Fibroblast of villous mesenchyme (primary cell): ENCODE measurements at regions not wholly inside any gene's neighbourhood (a gene's known extent, or its start where the extent isn't known, plus 50 kb on each side); places are given as distances from the start of the nearest gene placed in this dataset.

ENCODE experiments used
- DNase-seq: peaks from one replicate; pipeline ENCODE4 v3.0.0-alpha.2; 2010; ENCODE audit warnings: low read depth
- H3K4me3 ChIP-seq: 2 replicates; pipeline ENCODE4 v1.5.1; 2011; ENCODE audit warnings: low read depth, mild to moderate bottlenecking, low read length
- TF ChIP-seq, protein P1 (sequence below): IDR thresholded peaks from 2 replicates; pipeline ENCODE4 v1.5.1; 2012; ENCODE audit warnings: low read depth, mild to moderate bottlenecking, low read length; ENCODE audit not compliant: insufficient read depth

DNA sequence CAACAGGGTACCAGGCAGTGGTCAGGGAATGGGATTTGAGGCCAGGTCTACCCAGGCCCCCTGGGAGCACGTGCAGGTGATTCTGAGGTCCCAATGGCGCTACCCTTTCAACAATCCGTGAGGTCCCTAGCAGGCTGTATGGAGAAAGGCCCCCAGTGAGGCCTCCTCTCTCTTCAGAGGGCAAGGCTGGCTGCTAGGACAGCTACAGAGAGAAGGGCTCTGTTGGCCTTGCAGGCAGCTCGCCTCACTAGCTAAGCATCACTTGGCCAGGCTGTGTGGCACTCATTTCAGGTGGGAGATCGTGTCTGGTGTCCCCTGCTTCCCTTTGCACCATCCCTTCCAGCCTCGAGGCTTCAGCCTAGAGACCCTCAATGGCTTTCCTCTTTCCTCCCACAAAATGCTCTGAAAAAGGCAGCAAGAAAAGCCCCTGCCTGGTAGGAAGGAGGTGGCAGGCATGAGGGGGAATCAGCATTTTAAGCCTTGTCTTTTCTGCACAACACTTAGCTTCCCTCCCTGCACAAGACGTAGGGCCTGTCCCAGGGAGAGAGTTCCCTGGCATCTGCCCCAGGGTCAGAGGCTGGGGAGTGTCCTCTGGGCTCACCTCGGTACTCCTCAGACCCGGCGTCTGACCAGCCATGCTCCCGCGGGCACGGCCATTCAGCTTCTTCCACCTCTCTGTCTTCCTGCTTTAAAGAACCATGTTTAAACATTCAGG lies 111.8 kb downstream of the ASB7 start:
- DNase-seq: no peak
- TF ChIP-seq, protein P1, sequence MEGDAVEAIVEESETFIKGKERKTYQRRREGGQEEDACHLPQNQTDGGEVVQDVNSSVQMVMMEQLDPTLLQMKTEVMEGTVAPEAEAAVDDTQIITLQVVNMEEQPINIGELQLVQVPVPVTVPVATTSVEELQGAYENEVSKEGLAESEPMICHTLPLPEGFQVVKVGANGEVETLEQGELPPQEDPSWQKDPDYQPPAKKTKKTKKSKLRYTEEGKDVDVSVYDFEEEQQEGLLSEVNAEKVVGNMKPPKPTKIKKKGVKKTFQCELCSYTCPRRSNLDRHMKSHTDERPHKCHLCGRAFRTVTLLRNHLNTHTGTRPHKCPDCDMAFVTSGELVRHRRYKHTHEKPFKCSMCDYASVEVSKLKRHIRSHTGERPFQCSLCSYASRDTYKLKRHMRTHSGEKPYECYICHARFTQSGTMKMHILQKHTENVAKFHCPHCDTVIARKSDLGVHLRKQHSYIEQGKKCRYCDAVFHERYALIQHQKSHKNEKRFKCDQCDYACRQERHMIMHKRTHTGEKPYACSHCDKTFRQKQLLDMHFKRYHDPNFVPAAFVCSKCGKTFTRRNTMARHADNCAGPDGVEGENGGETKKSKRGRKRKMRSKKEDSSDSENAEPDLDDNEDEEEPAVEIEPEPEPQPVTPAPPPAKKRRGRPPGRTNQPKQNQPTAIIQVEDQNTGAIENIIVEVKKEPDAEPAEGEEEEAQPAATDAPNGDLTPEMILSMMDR: no peak
- H3K4me3 ChIP-seq: no peak overlapping the region

DNA sequence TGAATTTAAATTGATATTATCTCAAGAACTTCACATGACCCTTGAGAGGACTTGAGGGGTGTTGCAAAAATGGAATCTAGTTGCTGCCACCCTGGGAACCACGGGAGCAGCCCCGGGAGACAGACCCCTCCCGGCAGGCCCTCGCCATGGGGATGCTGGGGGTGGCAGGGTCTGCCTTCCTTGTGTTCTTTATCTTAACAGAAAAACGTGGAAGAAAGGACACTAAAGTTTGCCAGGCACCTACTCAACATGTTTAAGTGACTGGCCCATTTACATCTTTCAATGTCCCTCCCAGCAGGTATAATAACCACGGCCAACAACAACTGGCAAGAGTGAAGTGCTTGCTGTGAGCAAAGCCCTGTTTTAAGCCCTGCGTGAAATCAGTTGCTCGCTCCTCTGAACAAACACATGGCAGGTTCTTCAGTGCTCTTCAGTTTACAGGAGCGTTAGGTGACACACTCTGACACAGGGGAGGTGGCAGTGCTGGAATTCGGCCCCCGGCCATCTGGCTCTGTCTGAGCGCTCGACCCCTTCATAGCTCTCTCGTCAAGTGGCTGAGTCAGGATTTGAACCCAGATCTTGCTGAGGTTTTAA lies 112.5 kb downstream of the ASB7 start:
- no peak overlapping the region for H3K4me3 ChIP-seq
- no peak for DNase-seq
- TF ChIP-seq, protein P1: no peak

DNA sequence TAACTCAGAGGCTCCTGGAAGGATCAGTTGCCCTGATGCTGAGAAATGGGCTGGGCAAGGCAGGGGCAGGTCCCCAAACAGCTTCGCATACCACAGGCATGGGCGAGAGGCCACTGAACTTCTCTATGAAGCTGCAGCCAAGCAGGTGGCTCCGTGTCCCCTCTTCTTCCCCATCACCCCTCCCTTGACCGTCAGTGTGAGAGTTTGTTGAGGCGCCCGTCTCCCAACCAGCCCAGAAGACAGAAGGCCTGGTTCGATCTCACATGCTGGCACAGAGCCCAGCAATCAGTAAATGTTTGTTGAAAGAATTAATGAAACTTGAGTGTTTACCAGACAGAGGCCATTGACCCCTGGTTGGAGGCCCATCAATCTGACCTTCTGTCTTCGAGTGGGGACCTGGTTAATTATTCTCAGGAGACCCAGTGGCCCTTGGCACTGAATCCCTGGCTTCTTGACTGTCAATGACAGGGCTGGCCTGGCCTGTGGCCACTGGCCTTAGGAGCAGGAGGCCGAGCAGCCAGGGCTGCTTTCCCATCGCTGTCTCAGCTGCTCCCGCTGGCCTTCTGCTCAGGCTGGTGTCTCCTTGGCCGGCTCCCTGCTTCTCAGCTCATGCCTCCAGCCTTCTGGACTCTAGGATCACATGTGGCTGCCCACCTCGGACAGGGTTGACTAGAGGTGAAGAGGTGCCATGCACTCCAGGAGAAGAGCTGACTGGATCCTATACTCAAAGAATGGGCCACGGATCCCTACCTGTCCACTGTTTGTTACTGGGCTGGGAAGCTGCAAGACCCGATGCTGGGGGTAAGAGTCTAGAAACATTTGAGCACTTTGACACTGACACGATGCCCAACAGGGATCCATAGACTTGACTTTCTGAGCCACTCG lies 113.4 kb downstream of the ASB7 start:
- TF ChIP-seq, protein P1: no peak
- DNase-seq: no peak
- H3K4me3 ChIP-seq: no peak overlapping the region

DNA sequence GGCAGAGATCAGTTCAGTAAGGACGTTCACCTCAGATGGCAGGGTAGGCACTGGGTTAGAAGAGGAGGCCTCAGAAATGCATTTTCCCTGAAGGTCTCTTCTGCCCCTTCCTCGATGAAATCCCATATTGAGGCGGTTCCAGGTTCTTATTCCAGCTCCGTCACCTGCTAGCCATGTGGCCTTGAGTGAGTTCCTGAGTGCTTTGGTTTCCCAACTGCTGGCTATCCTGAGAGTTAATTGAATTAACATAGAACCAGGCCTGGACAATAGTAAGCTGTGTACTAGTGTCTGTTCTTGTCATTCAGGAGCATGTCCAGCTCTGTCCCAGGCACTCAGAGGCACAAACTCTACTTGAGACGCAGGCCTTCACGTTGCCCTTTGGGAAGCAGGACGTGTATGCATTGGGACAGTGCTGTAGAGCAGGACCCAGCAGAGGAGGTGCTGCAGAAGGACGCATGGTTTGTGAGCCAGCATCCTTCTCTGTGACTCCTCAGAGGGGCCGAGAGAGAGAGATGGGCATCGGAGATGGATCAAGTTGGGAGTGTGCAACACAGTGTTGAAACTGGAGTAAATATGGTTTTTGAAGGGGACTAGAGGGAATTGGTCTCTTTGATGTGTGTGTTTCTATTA lies 114.2 kb downstream of the ASB7 start:
- DNase-seq: no peak
- TF ChIP-seq, protein P1: no peak
- H3K4me3 ChIP-seq: no peak overlapping the region

DNA sequence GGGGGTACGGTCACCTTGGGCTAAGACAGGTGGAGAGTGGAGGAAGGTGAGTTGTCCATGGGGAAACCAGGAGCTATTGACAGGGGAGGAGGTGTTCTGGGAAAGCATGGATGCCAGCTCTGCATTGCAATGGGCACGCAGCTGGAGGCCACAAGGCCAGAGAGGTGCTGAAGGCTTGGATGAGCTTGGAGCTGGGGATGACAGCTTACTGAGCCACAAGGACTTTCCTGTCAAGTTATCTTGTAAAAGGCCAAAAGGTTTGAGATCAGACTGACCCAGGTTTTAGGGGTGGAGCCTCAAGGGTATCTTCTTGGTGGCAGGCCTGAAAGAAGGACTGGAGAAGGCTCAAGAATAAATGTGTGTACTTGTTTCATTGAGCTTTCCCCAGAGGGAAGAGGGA lies 115.2 kb downstream of the ASB7 start:
- no peak for DNase-seq
- TF ChIP-seq, protein P1: no peak
- no peak overlapping the region for H3K4me3 ChIP-seq

DNA sequence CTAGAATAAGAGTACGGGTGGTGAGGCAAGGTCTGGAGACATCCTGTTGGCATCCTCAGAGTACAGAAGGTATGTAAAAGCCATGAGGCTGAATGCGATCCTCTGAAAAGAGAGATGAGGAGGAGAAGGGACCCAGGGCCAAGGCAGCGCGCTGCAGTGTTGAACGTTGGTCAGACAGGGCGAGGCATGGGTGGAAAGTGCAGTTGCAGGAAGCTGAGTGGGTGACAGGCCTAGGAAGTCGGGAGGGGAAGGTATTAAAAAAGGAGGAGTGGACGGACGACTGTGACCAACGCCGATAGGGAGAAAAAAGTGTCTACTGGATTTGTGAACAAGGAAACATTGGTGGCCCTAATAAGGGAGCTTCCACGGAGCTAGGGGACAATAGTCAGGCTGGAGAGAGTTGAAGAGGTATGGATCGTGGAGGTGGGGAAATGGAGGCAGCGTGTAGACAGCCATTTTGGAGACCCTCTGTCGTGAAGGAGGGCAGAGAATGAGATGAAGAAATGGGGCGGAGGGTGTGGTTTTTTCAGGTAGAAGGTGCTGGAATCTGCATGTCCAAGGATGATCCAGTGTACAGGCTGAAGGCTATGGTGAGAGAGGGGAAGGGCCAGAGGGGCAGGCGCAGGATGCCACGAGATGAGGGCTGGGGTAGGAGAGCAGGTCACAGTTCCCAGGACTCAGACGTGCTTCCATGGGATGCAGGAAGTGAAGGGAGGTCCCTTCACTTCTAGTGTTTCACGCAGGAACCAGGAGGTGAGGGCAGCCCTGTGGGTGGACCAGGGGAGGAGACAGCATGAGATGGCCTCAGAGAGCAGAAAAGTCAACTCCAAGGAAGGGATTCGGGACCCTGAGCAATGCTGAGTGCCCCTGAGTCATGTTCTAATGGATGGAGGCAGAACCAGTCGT lies 115.9 kb downstream of the ASB7 start:
- no peak for DNase-seq
- H3K4me3 ChIP-seq: no peak overlapping the region
- TF ChIP-seq, protein P1: no peak
